ENCODE measurements at regions not wholly inside any gene's neighbourhood (a gene's known extent, or its start where the extent isn't known, plus 50 kb on each side); places are given as distances from the start of the nearest gene placed in this dataset.
"Not testable (repeated sequence)": the region's sequence is repeated elsewhere in the genome, so short reads cannot be mapped to it uniquely, and the experiment has no call there.

GRCh38 chr2:31803481-31804153 is 207.2 kb downstream of the MEMO1 start:
- H3K4me3 ChIP-seq (ENCODE audit: insufficient read depth, low read depth, low read length); H3K36me3 ChIP-seq (ENCODE audit: control insufficient read depth, insufficient read depth, low read length); H2BK120ac ChIP-seq (ENCODE audit: low read depth, low read length); H2AK9ac ChIP-seq (replicated peaks; ENCODE audit: low read depth, low read length, poor library complexity); H2BK5ac ChIP-seq (ENCODE audit: low read depth, low read length, poor library complexity, severe bottlenecking); in situ Hi-C loops (cut with MboI; ENCODE audit: low sequenced_read_pairs); H3K9ac ChIP-seq (ENCODE audit: low read depth, low read length); H3K14ac ChIP-seq (replicated peaks; ENCODE audit: low read depth, low read length); dilution Hi-C loops (cut with HindIII; ENCODE audit: low sequenced_read_pairs, unreplicated experiment); intact Hi-C loops (cut with micrococcal nuclease); H3K27me3 ChIP-seq (ENCODE audit: control insufficient read depth, insufficient read depth, low read length); H2AFZ ChIP-seq (replicated peaks; ENCODE audit: low read length, poor library complexity); H2BK15ac ChIP-seq (ENCODE audit: low read depth, low read length); H3K79me1 ChIP-seq (ENCODE audit: low read depth in 1 of 2, low read length in 2 of 2); H4K91ac ChIP-seq (ENCODE audit: insufficient read depth, low read depth, low read length); H4K8ac ChIP-seq (ENCODE audit: low read depth in 2 of 2, low read length in 2 of 2); H3K18ac ChIP-seq (ENCODE audit: low read depth, low read length); H2AK5ac ChIP-seq (ENCODE audit: low read depth, low read length); H3K4me1 ChIP-seq (ENCODE audit: control insufficient read depth, insufficient read depth, low read length); H3K27ac ChIP-seq (ENCODE audit: insufficient read depth, low read length); H3K23ac ChIP-seq (ENCODE audit: low read depth, low read length); H3K9me1 ChIP-seq (ENCODE audit: insufficient read depth, low read length); H3K4ac ChIP-seq (ENCODE audit: low read depth, low read length); H4K5ac ChIP-seq (ENCODE audit: low read depth, low read length); BruUV-seq (replicated peaks); ATAC-seq (ENCODE audit: low read depth); H4K20me1 ChIP-seq (ENCODE audit: insufficient read depth, low read length); H2BK20ac ChIP-seq (ENCODE audit: low read depth, low read length); DNase-seq; H3K4me2 ChIP-seq (ENCODE audit: low read depth, low read length); H3K9me3 ChIP-seq (ENCODE audit: control insufficient read depth, insufficient read depth, low read length); POLR2A ChIA-PET (ENCODE audit: unreplicated experiment); H3K56ac ChIP-seq (ENCODE audit: extremely low read depth, insufficient read depth, low read length): not testable (repeated sequence)
- CTCF ChIA-PET: interaction anchor here (0.9 kb wide), 1 partner anchor 44 kb away, joined by 3 read pairs; no protein-coding TSS in a partner anchor
- 8% methylated on average over 2 of the region's 44 CpGs; no CpG with 5 or more reads in 1 of the 2 experiments for WGBS, 2 experiments (ENCODE audit: extremely low coverage in 2 of 2, insufficient read length in 1 of 2)

All from IMR-90 (cell line).